ENCODE measurements at regions not wholly inside any gene's neighbourhood (a gene's known extent, or its start where the extent isn't known, plus 50 kb on each side); places are given as distances from the start of the nearest gene placed in this dataset.
A peak's percentile ranks its signal among the peaks of the same experiment; 100 is the strongest.

DNA sequence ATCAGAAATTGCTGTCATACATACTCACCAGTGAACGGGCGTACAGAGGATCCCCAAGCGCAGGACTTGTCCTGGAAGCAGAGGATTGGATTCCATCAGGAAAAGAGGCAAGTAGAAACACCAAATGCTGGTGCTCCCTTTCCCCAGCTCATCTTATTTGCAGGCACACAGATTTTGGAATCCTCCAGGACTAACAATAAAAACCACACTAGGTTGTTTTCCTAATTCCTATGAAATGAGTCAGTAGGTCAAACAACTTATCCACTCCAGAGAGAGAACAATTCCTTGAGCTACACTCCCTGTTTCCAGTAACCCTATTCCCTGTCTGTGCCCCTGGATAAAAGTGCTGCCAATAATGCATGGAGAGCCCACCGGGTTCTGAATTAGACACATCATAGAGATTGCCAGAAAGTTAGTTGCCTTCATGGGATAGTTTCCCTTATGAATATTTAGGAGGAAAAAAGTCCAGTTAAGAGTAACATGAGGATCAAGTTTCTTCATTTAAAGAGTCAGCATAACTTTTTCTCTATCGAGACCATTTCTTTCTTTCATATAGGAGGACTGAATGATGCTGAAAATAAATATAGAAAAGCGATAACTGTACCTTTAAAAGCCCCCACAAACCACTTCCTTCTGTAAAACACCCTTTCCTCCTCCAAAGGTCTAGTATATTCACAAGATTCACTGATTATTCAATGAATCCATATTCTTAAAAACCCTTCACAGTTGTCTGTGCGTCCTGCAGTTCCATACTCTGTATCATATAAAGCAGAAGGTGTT, 178.3 kb upstream of the KLF14 start:
- peak; percentile 94 for DNase-seq (ENCODE audit: low read depth)

DNA sequence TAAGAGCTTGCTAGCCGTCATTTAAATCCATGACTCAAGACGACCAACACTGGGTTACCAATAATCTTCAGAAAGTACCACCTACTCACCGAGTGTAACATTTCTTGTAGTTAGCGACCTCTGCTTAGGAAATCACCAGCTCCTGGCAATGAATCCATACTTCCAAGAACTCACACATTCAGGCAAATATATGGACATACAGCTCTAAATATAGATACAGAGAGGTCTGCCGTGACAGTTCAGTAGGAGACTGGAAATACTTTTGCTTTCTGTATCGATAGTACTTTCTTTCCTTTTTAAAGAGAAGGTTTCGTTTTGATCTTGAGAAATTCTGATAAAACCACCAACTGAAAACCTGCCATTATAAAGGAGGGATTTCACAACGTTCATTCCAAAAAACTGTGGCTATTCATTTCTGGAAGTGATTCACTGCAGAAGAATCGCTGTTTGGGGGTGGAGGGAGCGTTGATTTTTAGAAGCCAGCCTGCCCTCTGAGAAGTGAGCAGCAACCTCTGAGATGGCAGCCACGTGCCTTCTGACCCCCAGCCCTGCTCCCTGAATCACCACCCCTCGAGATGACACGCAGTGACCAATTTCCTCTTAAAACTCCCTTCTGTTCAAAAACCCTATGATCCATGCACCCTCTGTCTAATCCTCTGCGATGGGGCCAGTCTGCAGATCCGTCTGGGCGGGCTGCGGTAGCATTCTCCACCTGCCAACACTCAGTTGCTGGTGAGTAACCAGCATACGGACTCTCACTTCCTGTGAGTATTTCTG, 179.0 kb upstream of the KLF14 start:
- peak; percentile 97 for DNase-seq (ENCODE audit: low read depth)

DNA sequence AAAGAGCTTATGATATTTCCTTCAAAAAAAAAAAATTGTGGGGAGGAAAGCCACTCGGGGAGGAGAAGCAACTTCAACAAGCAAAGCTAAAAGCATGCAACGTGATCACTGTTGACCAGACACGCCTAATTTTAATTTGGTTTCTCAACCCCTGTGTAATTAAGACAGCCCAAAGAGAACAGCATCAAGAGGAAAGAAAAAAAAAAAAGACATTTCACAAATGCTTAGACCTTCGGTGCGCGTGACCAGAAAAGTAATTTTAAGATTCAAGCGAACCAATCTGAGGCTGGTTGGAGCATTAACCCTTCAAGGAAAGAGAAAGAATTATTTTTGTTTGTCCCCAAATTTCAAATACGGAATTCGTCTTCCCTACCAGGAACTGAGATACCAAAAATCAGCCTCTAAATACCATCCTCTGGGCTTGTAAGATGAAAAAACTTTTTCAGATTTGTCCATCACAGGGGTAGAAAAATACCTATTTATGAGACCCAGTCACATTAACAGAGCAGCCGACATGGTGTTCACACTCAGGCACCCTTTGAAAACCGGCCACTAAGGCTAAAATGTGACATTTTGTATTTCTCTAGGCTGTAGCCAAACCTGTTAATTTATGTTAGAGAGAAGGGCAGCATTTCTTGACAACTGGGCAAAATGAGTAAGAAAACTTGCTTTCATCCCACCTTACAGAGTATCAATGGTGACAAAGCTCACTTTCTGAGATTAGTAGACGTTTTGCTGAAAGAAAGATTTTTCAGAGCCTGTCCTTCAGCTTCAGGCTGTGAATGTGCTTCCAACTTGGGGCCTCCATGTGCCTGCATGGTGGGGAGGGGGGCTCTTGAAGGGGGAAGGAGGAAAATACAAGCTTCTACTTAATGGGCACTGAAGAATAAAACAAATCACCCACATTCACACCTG, 179.9 kb upstream of the KLF14 start:
- no peak for DNase-seq (ENCODE audit: low read depth)

DNA sequence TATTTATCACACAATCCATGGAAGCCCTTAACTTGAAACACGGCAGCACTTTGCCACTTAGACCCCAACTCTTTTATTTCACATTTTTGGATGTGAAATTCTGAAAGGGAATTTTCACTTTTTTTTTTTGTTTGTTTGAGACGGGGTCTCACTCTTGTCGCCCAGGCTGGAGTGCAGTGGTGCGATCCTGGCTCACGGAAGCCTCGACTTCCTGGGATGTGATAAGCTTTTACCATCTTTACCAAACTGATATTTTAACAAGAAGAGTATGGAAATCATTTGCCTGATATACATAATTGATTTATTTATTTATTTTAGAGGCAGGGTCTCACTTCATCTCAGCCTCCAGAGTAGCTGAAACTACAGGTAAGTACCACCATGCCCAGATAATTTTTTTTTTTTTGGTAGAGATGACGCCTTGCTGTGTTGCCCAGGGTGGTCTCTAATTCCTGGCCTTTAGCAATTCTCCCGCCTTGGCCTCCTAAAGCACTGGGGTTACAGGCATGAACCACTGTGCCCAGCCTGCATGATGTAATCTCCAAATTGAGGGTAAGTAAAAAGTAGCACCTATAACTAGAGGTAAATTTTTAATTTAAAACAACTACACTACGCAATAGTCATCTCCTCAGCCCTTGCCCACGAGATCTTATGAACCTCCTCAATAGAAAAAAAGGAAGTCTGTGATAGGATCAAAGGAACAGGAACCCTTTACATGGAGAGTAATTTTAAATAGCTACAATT, 180.7 kb upstream of the KLF14 start:
- DNase-seq (ENCODE audit: low read depth) = no peak

- no peak for DNase-seq (ENCODE audit: low read depth)
Measured at GRCh38 chr7:130917669-130918128, 183.7 kb upstream of the KLF14 start.

DNA sequence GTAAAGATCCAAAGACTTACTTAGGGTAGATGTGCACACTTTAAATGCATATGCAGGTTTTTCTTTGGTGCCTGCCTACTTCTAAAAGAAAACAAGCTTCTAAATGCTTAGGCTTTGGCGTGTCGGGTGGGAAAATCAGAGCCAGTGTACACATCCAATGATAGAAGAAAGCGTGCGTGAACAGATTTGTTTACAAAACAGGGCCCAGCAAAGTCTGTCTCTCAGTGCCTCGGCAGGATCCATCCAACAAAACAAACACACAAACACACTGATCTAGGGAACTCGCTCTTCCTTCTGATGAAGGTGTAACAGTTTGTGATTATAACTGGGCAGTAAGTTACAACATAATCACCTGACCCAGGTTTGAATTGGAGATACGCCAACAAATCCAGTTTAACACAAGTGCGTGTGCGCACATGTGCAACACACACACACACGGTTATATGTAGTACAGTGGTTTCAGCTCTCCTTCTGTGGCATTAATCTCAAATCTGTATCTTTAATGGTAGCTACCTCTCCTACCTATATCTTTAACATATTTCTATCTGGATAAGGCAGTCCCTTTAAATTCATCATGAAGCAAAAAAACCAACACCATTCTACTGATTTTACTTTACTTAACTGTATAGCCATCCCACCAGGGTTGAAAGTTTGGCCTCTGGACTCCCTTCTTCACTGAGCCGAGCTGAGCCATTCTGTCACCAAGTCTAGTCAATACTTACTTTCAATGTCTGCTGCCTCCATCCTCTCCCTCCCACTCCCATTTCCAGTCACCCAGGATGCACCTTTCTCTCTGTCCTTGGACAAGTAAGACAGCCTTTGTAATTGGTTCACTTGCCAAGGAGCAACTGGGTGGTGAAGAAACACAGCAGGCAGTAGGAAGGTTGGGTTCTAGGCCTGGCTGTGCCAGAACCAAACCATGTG, 184.4 kb upstream of the KLF14 start:
- DNase-seq (ENCODE audit: low read depth) = no peak

DNA sequence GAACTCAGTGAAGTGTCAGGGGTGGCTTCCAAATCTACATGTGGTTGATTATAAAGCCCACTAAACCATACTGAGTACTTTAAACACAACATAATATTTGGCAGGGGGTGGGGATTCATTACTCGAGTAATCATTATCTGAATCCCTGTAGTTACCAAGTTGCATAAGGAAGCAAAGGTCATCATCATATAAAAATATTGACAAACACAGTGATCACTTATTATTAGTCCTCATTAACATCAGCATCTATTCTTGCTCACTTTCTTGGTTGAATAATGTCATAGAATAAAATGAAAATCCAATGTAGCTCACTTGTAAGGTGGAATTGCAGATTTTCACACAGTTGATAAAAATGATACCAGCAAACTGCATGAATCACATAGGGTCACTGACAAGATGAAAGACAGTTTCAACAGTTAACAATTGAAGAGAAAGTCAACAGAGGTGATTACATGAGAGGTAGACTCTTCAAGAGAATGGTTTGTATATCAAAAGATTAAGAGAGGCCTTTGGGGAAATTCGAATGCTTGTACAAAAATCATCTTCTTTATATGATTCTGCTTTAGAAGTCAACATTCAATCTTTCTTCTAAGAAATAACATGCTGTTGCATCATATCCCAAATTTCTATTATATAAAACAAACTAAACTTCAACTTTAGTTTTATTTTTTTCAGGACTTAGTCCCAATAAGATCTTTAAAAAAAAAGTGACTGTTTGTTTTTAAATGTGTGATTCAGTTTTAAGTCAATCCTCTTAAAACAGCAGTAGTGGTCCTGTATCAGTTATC, 185.5 kb upstream of the KLF14 start:
- no peak for DNase-seq (ENCODE audit: low read depth)

DNA sequence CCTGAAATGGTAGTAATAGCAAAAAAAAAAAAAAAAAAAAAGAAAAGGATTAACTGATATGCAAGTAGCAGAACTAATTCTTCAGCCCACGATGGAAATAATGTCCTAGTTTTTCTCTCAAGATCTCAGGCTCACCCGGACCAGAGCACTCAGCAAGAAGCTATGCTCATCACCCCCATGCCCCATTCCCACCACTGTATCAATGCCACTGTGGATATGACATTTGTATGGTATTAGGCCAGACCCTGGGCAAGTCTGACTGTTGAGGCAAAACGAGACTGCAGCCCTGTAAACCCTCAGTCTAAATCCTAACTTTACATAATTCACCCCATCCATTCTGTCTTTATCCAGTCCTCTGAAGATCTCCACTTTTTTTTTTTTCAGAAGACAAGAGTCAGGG, 186.1 kb upstream of the KLF14 start:
- no peak for DNase-seq (ENCODE audit: low read depth)

- peak; percentile 98 for DNase-seq (ENCODE audit: low read depth)
Measured at GRCh38 chr7:130921391-130922180, 187.6 kb upstream of the KLF14 start.

- peak; percentile 79 for DNase-seq (ENCODE audit: low read depth)
Measured at GRCh38 chr7:130922206-130923112, 188.5 kb upstream of the KLF14 start.

DNA sequence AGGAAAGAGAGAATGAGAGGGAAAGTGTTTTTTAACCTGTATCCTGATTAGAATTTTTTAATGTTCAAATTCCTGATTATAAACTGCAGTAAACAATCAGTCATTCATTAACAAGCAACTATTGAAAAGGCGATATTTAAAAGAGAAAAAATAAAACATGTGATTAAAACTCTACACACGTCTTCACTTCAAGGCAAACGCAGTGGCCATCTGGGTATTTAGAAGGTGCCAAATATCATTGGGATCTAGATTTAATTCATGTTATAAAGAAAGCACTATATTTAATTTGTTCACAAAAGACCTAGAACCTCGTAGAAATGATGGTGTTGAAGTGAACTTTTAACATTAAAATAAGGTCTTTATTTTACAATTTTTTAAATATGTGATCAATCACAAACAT, 189.4 kb upstream of the KLF14 start:
- DNase-seq (ENCODE audit: low read depth) = no peak

DNA sequence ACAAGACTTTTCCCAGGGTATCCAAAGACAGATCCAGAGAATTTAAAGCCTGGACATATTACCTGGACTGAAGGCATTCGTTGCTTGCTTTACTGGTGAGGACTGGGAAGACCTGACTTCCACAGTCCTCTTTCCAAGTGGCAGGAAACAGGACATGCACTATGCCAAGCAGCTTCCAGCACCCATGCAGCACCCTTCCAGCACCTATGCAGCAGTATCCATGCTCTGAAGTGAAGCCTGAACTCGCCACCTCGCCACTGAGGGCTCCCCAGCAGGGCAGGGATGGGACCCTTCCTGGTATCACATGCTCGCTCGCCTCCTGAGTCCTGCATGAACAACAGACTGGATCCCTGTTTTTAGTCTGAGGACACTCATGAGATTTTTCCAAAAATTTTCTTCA, 189.9 kb upstream of the KLF14 start:
- no peak for DNase-seq (ENCODE audit: low read depth)

- DNase-seq (ENCODE audit: low read depth) = no peak
Measured at GRCh38 chr7:130925136-130925794, 191.3 kb upstream of the KLF14 start.

DNA sequence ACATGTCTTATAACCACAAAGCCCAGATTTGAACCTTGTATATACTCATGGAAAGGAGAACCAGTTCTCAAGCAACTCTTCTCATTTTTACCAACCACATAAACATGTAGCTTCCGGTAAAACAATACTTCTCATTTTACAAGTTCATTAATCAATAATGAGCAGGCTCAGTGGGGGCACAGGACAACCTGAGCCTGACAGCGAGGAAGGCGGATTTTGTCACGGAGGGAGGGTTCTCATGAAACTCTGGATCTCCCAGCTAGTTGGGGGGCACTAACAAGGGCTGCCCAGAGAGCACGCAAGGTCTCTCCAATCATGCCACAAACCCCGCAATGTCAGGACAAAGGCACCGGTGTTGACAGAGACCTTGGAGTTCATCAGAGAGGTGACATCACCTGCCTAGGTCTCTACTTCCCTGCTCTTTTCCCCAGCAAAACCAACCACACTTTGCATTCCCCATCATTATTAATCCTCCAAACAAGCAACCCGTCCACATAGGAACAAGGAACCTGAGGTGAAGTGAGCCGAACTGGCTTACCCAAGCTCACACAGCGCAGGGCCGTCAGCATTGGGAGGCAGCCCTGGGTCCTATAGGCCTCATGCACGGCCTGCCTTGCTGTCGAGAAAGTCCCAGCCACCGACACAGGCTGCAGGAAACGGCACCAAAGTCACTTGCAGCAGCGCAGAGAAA, 192.1 kb upstream of the KLF14 start:
- no peak for DNase-seq (ENCODE audit: low read depth)

- no peak for DNase-seq (ENCODE audit: low read depth)
Measured at GRCh38 chr7:130927062-130927461, 193.1 kb upstream of the KLF14 start.

- DNase-seq (ENCODE audit: low read depth) = no peak
Measured at GRCh38 chr7:130927564-130927963, 193.6 kb upstream of the KLF14 start.
